PC-3 (cell line): ENCODE measurements at regions not wholly inside any gene's neighbourhood (a gene's known extent, or its start where the extent isn't known, plus 50 kb on each side); places are given as distances from the start of the nearest gene placed in this dataset.
"Not testable (repeated sequence)": the region's sequence is repeated elsewhere in the genome, so short reads cannot be mapped to it uniquely, and the experiment has no call there.

Experiments
- ATAC-seq: fragments of 200-7000 bp; cut with Tn5 transposase; 2 replicates; pipeline ENCODE4 v1.9.1; 2020; ENCODE audit warnings: mild to moderate bottlenecking, moderate library complexity
- BruUV-seq: library from RNA; stranded (reverse); fragments of 400-500 nt; replicated peaks from 2 replicates; lab custom pipeline; 2021; lab: Mats Ljungman, UMichigan
- CTCF ChIA-PET: fragments of 300-600 bp; sonication (Branson Sonifier 250); formaldehyde crosslinking; loops from one replicate; lab custom pipeline; 2022; ENCODE audit warnings: antibody characterized with exemption; lab: Charles Lee
- POLR2A ChIA-PET: fragments of 300-600 bp; sonication (Branson Sonifier 250); formaldehyde crosslinking; loops from one replicate; lab custom pipeline; 2022; ENCODE audit warnings: antibody characterized with exemption; ENCODE audit not compliant: unreplicated experiment; lab: Charles Lee
- DNase-seq: peaks from one replicate; pipeline ENCODE4 v3.0.0-alpha.2; 2015
- H2AFZ ChIP-seq: fragments of 300-600 bp; sonication (generic); 2 replicates; pipeline ENCODE4 v1.6.0; 2016; ENCODE audit warnings: antibody characterized with exemption, low read length
- H3F3A ChIP-seq: fragments of 300-600 bp; sonication (generic); one replicate; pipeline ENCODE4 v1.6.0; 2017; ENCODE audit warnings: antibody characterized with exemption, low read length, control low read depth, mild to moderate bottlenecking; ENCODE audit not compliant: unreplicated experiment
- H3K27ac ChIP-seq: fragments of 300-600 bp; sonication (generic); 2 replicates; pipeline ENCODE4 v1.5.1; 2016; ENCODE audit warnings: mild to moderate bottlenecking, low read length
- H3K27me3 ChIP-seq: fragments of 300-600 bp; sonication (generic); 2 replicates; pipeline ENCODE4 v1.6.1; 2016; ENCODE audit warnings: low read length, mixed read lengths
- H3K36me3 ChIP-seq: fragments of 300-600 bp; sonication (generic); 2 replicates; pipeline ENCODE4 v1.6.1; 2016; ENCODE audit warnings: low read depth, mixed run types, low read length, mixed read lengths
- H3K4me1 ChIP-seq: fragments of 300-600 bp; sonication (generic); 2 replicates; pipeline ENCODE4 v1.5.1; 2016; ENCODE audit warnings: low read length; ENCODE audit not compliant: insufficient read depth
- H3K4me2 ChIP-seq: fragments of 300-600 bp; sonication (generic); 2 replicates; pipeline ENCODE4 v1.6.0; 2016; ENCODE audit warnings: low read length
- H3K4me3 ChIP-seq: fragments of 300-600 bp; sonication (generic); 2 replicates; pipeline ENCODE4 v1.5.1; 2016; ENCODE audit warnings: mild to moderate bottlenecking, low read length, mixed read lengths
- H3K79me2 ChIP-seq: fragments of 300-600 bp; sonication (generic); 2 replicates; pipeline ENCODE4 v1.6.1; 2017; ENCODE audit warnings: low read length, mixed read lengths
- H3K9ac ChIP-seq: fragments of 300-600 bp; sonication (generic); 2 replicates; pipeline ENCODE4 v1.6.0; 2016; ENCODE audit warnings: mild to moderate bottlenecking, low read length
- H3K9me2 ChIP-seq: fragments of 300-600 bp; sonication (generic); replicated peaks from 2 replicates; pipeline ENCODE4 v1.6.1; 2016; ENCODE audit warnings: mixed run types, low read length, mixed read lengths
- H3K9me3 ChIP-seq: fragments of 300-600 bp; sonication (generic); 2 replicates; pipeline ENCODE4 v1.6.1; 2016; ENCODE audit warnings: low read length, mixed read lengths
- H4K20me1 ChIP-seq: fragments of 300-600 bp; sonication (generic); 2 replicates; pipeline ENCODE4 v1.6.1; 2016; ENCODE audit warnings: low read length, mixed read lengths
- EZH2 ChIP-seq: fragments of 300-600 bp; sonication (generic); IDR thresholded peaks from one replicate; pipeline ENCODE4 v1.6.1; 2017; ENCODE audit warnings: antibody characterized with exemption, mild to moderate bottlenecking, low read length; ENCODE audit not compliant: unreplicated experiment
- EZH2phosphoT487 ChIP-seq: fragments of 300-600 bp; sonication (generic); IDR thresholded peaks from 2 replicates; pipeline ENCODE4 v1.6.1; 2018; ENCODE audit warnings: mild to moderate bottlenecking, antibody characterized with exemption, low read length, borderline replicate concordance
- intact Hi-C: fragments of 100-400 bp; cut with micrococcal nuclease; formaldehyde crosslinking; loops from 2 replicates; pipeline ENCODE4 v1.9.0; 2023
- TF ChIP-seq, protein P1 (sequence below): fragments of 300-600 bp; sonication (generic); conservative IDR thresholded peaks from 2 replicates; pipeline ENCODE4 v1.5.1; 2017; ENCODE audit warnings: antibody characterized with exemption, low read depth, mild to moderate bottlenecking, low read length

- no peak overlapping the region for H3K4me3 ChIP-seq
- no peaks in the 10 kb centered on the region for H3K79me2 ChIP-seq
- no peaks in the 10 kb centered on the region for H3F3A ChIP-seq
- no peaks in the 10 kb centered on the region for H3K9me3 ChIP-seq
- DNase-seq = peak; percentile 19
- ChIA-PET POLR2A (no interaction called here), CTCF (no interaction called here)
- no peak overlapping the region for H3K9ac ChIP-seq
- H3K4me2 ChIP-seq = no peak overlapping the region
- no peaks in the 10 kb centered on the region for H3K36me3 ChIP-seq
- H2AFZ ChIP-seq = no peak overlapping the region
- intact Hi-C loops = no loop called here
- H3K4me1 ChIP-seq = no peaks in the 10 kb centered on the region
- H3K9me2 ChIP-seq = no peaks in the 10 kb centered on the region
- peak; percentile 76 for ATAC-seq
- BruUV-seq = no TSS peak
- TF ChIP-seq, protein P1, sequence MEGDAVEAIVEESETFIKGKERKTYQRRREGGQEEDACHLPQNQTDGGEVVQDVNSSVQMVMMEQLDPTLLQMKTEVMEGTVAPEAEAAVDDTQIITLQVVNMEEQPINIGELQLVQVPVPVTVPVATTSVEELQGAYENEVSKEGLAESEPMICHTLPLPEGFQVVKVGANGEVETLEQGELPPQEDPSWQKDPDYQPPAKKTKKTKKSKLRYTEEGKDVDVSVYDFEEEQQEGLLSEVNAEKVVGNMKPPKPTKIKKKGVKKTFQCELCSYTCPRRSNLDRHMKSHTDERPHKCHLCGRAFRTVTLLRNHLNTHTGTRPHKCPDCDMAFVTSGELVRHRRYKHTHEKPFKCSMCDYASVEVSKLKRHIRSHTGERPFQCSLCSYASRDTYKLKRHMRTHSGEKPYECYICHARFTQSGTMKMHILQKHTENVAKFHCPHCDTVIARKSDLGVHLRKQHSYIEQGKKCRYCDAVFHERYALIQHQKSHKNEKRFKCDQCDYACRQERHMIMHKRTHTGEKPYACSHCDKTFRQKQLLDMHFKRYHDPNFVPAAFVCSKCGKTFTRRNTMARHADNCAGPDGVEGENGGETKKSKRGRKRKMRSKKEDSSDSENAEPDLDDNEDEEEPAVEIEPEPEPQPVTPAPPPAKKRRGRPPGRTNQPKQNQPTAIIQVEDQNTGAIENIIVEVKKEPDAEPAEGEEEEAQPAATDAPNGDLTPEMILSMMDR = no peak
- TF ChIP-seq EZH2phosphoT487 (no peak), EZH2 (no peak)
- H3K27me3 ChIP-seq = no peaks in the 10 kb centered on the region
- no peaks in the 10 kb centered on the region for H4K20me1 ChIP-seq
- H3K27ac ChIP-seq = no peak overlapping the region
Observed at GRCh38 chr6:101129851-101130250, 248.7 kb upstream of the ASCC3 start.

- no peaks in the 10 kb centered on the region for H3F3A ChIP-seq
- DNase-seq = peak; percentile 80
- H3K4me2 ChIP-seq = no peak overlapping the region
- no peak overlapping the region for H3K27ac ChIP-seq
- H3K9me3 ChIP-seq = no peaks in the 10 kb centered on the region
- intact Hi-C loops = no loop called here
- H4K20me1 ChIP-seq = no peaks in the 10 kb centered on the region
- peak; percentile 20; the same call in 1 of the 2 replicates for ATAC-seq
- H3K9me2 ChIP-seq = no peaks in the 10 kb centered on the region
- H3K36me3 ChIP-seq = no peaks in the 10 kb centered on the region
- H3K27me3 ChIP-seq = no peaks in the 10 kb centered on the region
- H3K9ac ChIP-seq = no peak overlapping the region
- no peaks in the 10 kb centered on the region for H3K79me2 ChIP-seq
- no peak overlapping the region for H3K4me3 ChIP-seq
- TF ChIP-seq, protein P1 = no peak
- TF ChIP-seq EZH2 = no peak
- no peak for TF ChIP-seq EZH2phosphoT487
- BruUV-seq = no TSS peak
- peaks cover 9% of the 10 kb centered on the region for H3K4me1 ChIP-seq
- ChIA-PET CTCF (no interaction called here), POLR2A (no interaction called here)
- H2AFZ ChIP-seq = no peak overlapping the region
Observed at GRCh38 chr6:101146389-101146788, 247.1 kb upstream of the GRIK2 start.

GRCh38 chr6:101150226-101150625 is 243.3 kb upstream of the GRIK2 start:
- H2AFZ ChIP-seq = no peak overlapping the region
- ATAC-seq (no peak), DNase-seq (no peak)
- no TSS peak for BruUV-seq
- no peaks in the 10 kb centered on the region for H3K79me2 ChIP-seq
- H3K4me1 ChIP-seq = peaks cover 9% of the 10 kb centered on the region
- H3K27me3 ChIP-seq = no peaks in the 10 kb centered on the region
- H3K36me3 ChIP-seq = no peaks in the 10 kb centered on the region
- TF ChIP-seq, protein P1 = no peak
- no peak overlapping the region for H3K9ac ChIP-seq
- H3K9me3 ChIP-seq = no peaks in the 10 kb centered on the region
- CTCF ChIA-PET = no interaction called here
- POLR2A ChIA-PET = no interaction called here
- no peaks in the 10 kb centered on the region for H3K9me2 ChIP-seq
- no peak overlapping the region for H3K4me2 ChIP-seq
- no peak overlapping the region for H3K27ac ChIP-seq
- no peaks in the 10 kb centered on the region for H3F3A ChIP-seq
- no peak overlapping the region for H3K4me3 ChIP-seq
- H4K20me1 ChIP-seq = no peaks in the 10 kb centered on the region
- intact Hi-C loops = no loop called here

GRCh38 chr6:101157638-101158037 is 235.9 kb upstream of the GRIK2 start:
- H2AFZ ChIP-seq, BruUV-seq, POLR2A ChIA-PET, H3K4me1 ChIP-seq, CTCF ChIA-PET, H3K4me2 ChIP-seq, H3K27me3 ChIP-seq, H3K4me3 ChIP-seq, H4K20me1 ChIP-seq, DNase-seq, intact Hi-C loops, H3K27ac ChIP-seq, H3K79me2 ChIP-seq, H3K9ac ChIP-seq, H3K9me2 ChIP-seq, H3K36me3 ChIP-seq, H3F3A ChIP-seq, H3K9me3 ChIP-seq, ATAC-seq: not testable (repeated sequence)
